Keratinocyte (primary cell): ENCODE measurements at regions not wholly inside any gene's neighbourhood (a gene's known extent, or its start where the extent isn't known, plus 50 kb on each side); places are given as distances from the start of the nearest gene placed in this dataset.

Experiments used
- CTCF ChIP-seq, 3 experiments: IDR thresholded peaks in 1 of 3; conservative IDR thresholded peaks in 1 of 3; optimal IDR thresholded peaks in 1 of 3; 2 replicates in 2 of 3; 3 replicates in 1 of 3; pipeline versions ENCODE3 to v1.5.1; 2011; ENCODE audit warnings: low read length in 3 of 3, mild to moderate bottlenecking in 3 of 3, moderate library complexity in 2 of 3, control low read depth in 1 of 3, inconsistent platforms in 1 of 3; ENCODE audit not compliant: insufficient read depth in 2 of 3; ENCODE audit errors: extremely low read depth in 1 of 3
- EZH2 ChIP-seq: IDR thresholded peaks from one replicate; pipeline ENCODE4 v1.6.1; 2012; ENCODE audit warnings: inconsistent platforms, mild to moderate bottlenecking, low read length, moderate library complexity

- no peak for TF ChIP-seq CTCF (optimal IDR thresholded peaks at IDR 0.05 in 1 of 3, IDR thresholded peaks at IDR 0.05 in 1 of 3, conservative IDR thresholded peaks at IDR 0.05 in 1 of 3; ENCODE audit: extremely low read depth in 1 of 3, insufficient read depth in 2 of 3, low read length in 3 of 3)
- TF ChIP-seq EZH2 = no peak
Measured at GRCh38 chr12:127044836-127045235, 1222.1 kb upstream of the TMEM132C start.
